Testis (tissue), 2 donors: ENCODE measurements at regions not wholly inside any gene's neighbourhood (a gene's known extent, or its start where the extent isn't known, plus 50 kb on each side); places are given as distances from the start of the nearest gene placed in this dataset.

Experiments used
- POLR2A ChIP-seq: fragments of 450-650 bp; IDR thresholded peaks from one replicate; pipeline ENCODE4 v1.6.1; 2017; ENCODE audit warnings: antibody characterized with exemption, mild to moderate bottlenecking, moderate library complexity
- TF ChIP-seq, protein P1 (sequence below), 3 experiments: fragments of 450-650 bp in 2 of 3; fragments of 200-600 bp in 1 of 3; sonication (generic) in 1 of 3; IDR thresholded peaks; one replicate each; pipeline ENCODE4 v1.5.1; 2016 to 2019; ENCODE audit warnings: antibody characterized with exemption in 3 of 3, mild to moderate bottlenecking in 2 of 3, moderate library complexity in 1 of 3

DNA sequence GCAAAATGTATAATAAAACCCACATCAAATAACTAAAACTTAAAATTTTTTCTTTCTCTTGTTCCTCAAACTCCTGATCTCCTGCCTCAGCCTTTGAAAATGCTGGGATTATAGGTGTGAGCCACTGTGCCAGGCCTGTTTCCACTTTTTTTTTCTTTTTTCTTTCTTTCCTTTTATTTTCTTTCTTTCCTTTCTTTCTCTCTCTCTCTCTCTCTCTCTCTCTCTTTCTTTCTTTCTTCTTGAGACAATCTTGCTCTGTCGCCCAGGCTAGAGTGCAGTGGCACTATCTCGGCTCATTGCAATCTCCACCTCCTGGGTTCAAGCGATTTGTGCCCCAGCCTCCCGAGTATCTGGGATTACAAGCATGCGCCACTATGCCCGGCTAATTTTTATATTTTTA lies 164.6 kb downstream of the OR2B2 start:
- TF ChIP-seq, protein P1, sequence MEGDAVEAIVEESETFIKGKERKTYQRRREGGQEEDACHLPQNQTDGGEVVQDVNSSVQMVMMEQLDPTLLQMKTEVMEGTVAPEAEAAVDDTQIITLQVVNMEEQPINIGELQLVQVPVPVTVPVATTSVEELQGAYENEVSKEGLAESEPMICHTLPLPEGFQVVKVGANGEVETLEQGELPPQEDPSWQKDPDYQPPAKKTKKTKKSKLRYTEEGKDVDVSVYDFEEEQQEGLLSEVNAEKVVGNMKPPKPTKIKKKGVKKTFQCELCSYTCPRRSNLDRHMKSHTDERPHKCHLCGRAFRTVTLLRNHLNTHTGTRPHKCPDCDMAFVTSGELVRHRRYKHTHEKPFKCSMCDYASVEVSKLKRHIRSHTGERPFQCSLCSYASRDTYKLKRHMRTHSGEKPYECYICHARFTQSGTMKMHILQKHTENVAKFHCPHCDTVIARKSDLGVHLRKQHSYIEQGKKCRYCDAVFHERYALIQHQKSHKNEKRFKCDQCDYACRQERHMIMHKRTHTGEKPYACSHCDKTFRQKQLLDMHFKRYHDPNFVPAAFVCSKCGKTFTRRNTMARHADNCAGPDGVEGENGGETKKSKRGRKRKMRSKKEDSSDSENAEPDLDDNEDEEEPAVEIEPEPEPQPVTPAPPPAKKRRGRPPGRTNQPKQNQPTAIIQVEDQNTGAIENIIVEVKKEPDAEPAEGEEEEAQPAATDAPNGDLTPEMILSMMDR (IDR thresholded peaks at IDR 0.05), result no peak
- TF ChIP-seq POLR2A, result no peak
